ENCODE measurements at regions not wholly inside any gene's neighbourhood (a gene's known extent, or its start where the extent isn't known, plus 50 kb on each side); places are given as distances from the start of the nearest gene placed in this dataset.
"Not testable (repeated sequence)": the region's sequence is repeated elsewhere in the genome, so short reads cannot be mapped to it uniquely, and the experiment has no call there.

GRCh38 chr5:52029836-52030235 lies 646.6 kb downstream of the ISL1 start:
- TF ChIP-seq EZH2 (IDR thresholded peaks at IDR 0.05; ENCODE audit: borderline replicate concordance, low read depth, low read length, poor library complexity, severe bottlenecking); CTCF (conservative IDR thresholded peaks at IDR 0.05; ENCODE audit: low read depth, low read length): not testable (repeated sequence)

All from A673 (cell line).